Neural cell (in vitro differentiated cells): ENCODE measurements at regions not wholly inside any gene's neighbourhood (a gene's known extent, or its start where the extent isn't known, plus 50 kb on each side); places are given as distances from the start of the nearest gene placed in this dataset.

Source experiments
- CTCF ChIP-seq: fragments of 450-650 bp; IDR thresholded peaks from 2 replicates; pipeline ENCODE4 v1.5.1; 2014; ENCODE audit warnings: antibody characterized with exemption, mild to moderate bottlenecking, moderate library complexity; ENCODE audit not compliant: poor library complexity, severe bottlenecking
- EP300 ChIP-seq: fragments of 450-650 bp; conservative IDR thresholded peaks from 2 replicates; pipeline ENCODE4 v1.6.1; 2014; ENCODE audit warnings: antibody characterized with exemption, mild to moderate bottlenecking, moderate library complexity; ENCODE audit not compliant: poor library complexity, severe bottlenecking
- EZH2 ChIP-seq: fragments of 200-600, 300-800 bp; shearing (Covaris generic), sonication (generic); IDR thresholded peaks from 2 replicates; pipeline ENCODE4 v1.6.1; 2014; ENCODE audit warnings: antibody characterized with exemption, low read length, borderline replicate concordance, mild to moderate bottlenecking; ENCODE audit not compliant: insufficient read depth, poor library complexity, severe bottlenecking
- MXI1 ChIP-seq: fragments of 450-650 bp; conservative IDR thresholded peaks from 2 replicates; pipeline ENCODE4 v1.6.1; 2014; ENCODE audit warnings: antibody characterized with exemption, mild to moderate bottlenecking; ENCODE audit not compliant: poor library complexity, severe bottlenecking
- POLR2AphosphoS5 ChIP-seq: IDR thresholded peaks from 2 replicates; pipeline ENCODE4 v1.6.1; 2012
- SMC3 ChIP-seq: fragments of 450-650 bp; conservative IDR thresholded peaks from 2 replicates; pipeline ENCODE4 v1.6.1; 2014; ENCODE audit warnings: antibody characterized with exemption, mild to moderate bottlenecking, moderate library complexity; ENCODE audit not compliant: poor library complexity
- TAF1 ChIP-seq: IDR thresholded peaks from 2 replicates; pipeline ENCODE4 v1.6.1; 2012; ENCODE audit warnings: low read depth

GRCh38 chr18:39166776-39167175 is 1601.2 kb upstream of the CELF4 start:
- TF ChIP-seq EZH2 (no peak), CTCF (no peak), EP300 (no peak), TAF1 (no peak), SMC3 (no peak), POLR2AphosphoS5 (no peak), MXI1 (no peak)
